Activated B cell treated with CpG ODN at 0.5 μM for 24 hours (primary cell): ENCODE measurements at regions not wholly inside any gene's neighbourhood (a gene's known extent, or its start where the extent isn't known, plus 50 kb on each side); places are given as distances from the start of the nearest gene placed in this dataset.

Experiments
- ATAC-seq: fragments of 200-7000 bp; cut with Tn5 transposase; one replicate; pipeline ENCODE4 v1.10.0; 2021; ENCODE audit warnings: low read depth, mild to moderate bottlenecking, moderate library complexity
- CTCF ChIA-PET: fragments of 350-600 bp; sonication (Branson Sonifier 250); formaldehyde crosslinking; loops from one replicate; lab custom pipeline; 2021; ENCODE audit warnings: antibody characterized with exemption; lab: Charles Lee
- POLR2A ChIA-PET: fragments of 350-600 bp; sonication (Branson Sonifier 250); formaldehyde crosslinking; loops from one replicate; lab custom pipeline; 2021; ENCODE audit warnings: antibody characterized with exemption; lab: Charles Lee
- DNase-seq: peaks from one replicate; pipeline ENCODE4 v3.0.0; 2022
- H3K27ac Mint-ChIP-seq: one replicate; pipeline ENCODE4 v1.8.0; 2020; ENCODE audit warnings: mixed read lengths
- H3K27me3 Mint-ChIP-seq: one replicate; pipeline ENCODE4 v1.8.0; 2021; ENCODE audit warnings: mixed read lengths
- H3K36me3 Mint-ChIP-seq: one replicate; pipeline ENCODE4 v1.8.0; 2021; ENCODE audit warnings: low read depth, mixed read lengths
- H3K4me1 Mint-ChIP-seq: one replicate; pipeline ENCODE4 v1.8.0; 2021; ENCODE audit warnings: mixed read lengths
- H3K4me3 Mint-ChIP-seq: one replicate; pipeline ENCODE4 v1.8.0; 2020; ENCODE audit warnings: mild to moderate bottlenecking, mixed read lengths
- H3K9me3 Mint-ChIP-seq: one replicate; pipeline ENCODE4 v1.8.0; 2020; ENCODE audit warnings: mixed read lengths
- CTCF ChIP-seq: fragments of 200-600 bp; IDR thresholded peaks from one replicate; pipeline ENCODE4 v1.8.0; 2022; ENCODE audit warnings: antibody characterized with exemption, mild to moderate bottlenecking
- intact Hi-C: fragments of 100-400 bp; cut with micrococcal nuclease; formaldehyde crosslinking; loops from one replicate; pipeline ENCODE4 v1.15.1; 2024

- ATAC-seq (no peak), DNase-seq (no peak)
- intact Hi-C loops = no loop called here
- Mint-ChIP-seq H3K4me1 (no peaks in the 10 kb centered on the region), H3K27me3 (peaks cover 13% of the 10 kb centered on the region), H3K4me3 (no peak overlapping the region), H3K36me3 (peaks cover 1% of the 10 kb centered on the region), H3K9me3 (peaks cover 9% of the 10 kb centered on the region), H3K27ac (no peak overlapping the region)
- TF ChIP-seq CTCF = no peak
- CTCF ChIA-PET = no interaction called here
- POLR2A ChIA-PET = no interaction called here
Measured at GRCh38 chr1:48121955-48122354, 100.6 kb upstream of the SLC5A9 start.

GRCh38 chr1:48120621-48121020 lies 101.9 kb upstream of the SLC5A9 start:
- no peak for DNase-seq
- Mint-ChIP-seq H3K4me1 (no peaks in the 10 kb centered on the region), H3K4me3 (no peak overlapping the region), H3K27ac (no peak overlapping the region), H3K9me3 (peaks cover 9% of the 10 kb centered on the region), H3K27me3 (peaks cover 13% of the 10 kb centered on the region), H3K36me3 (peaks cover 1% of the 10 kb centered on the region)
- ATAC-seq = no peak
- CTCF ChIA-PET = interaction anchor here (1.2 kb wide), 1 partner anchor 10 kb away, joined by 3 read pairs; no protein-coding TSS in a partner anchor
- TF ChIP-seq CTCF = no peak
- intact Hi-C loops = no loop called here
- POLR2A ChIA-PET = no interaction called here

- Mint-ChIP-seq H3K4me3 (no peak overlapping the region), H3K9me3 (peaks cover 9% of the 10 kb centered on the region), H3K27me3 (peaks cover 10% of the 10 kb centered on the region), H3K4me1 (no peaks in the 10 kb centered on the region), H3K27ac (no peak overlapping the region), H3K36me3 (peaks cover 1% of the 10 kb centered on the region)
- ChIA-PET CTCF (interaction anchor here (1.0 kb wide), 1 partner anchor 381 kb away, joined by 3 read pairs; no protein-coding TSS in a partner anchor), POLR2A (no interaction called here)
- TF ChIP-seq CTCF = no peak
- no peak for DNase-seq
- ATAC-seq = no peak
- intact Hi-C loops = no loop called here
Measured at GRCh38 chr1:48115835-48116234, 106.7 kb upstream of the SLC5A9 start.

GRCh38 chr1:48114596-48115382 lies 107.7 kb upstream of the SLC5A9 start:
- ChIA-PET POLR2A (no interaction called here), CTCF (no interaction called here)
- peaks cover 10% of the 10 kb centered on the region for H3K27me3 Mint-ChIP-seq
- H3K36me3 Mint-ChIP-seq = peaks cover 1% of the 10 kb centered on the region
- H3K4me3 Mint-ChIP-seq = no peak overlapping the region
- peaks cover 7% of the 10 kb centered on the region for H3K9me3 Mint-ChIP-seq
- H3K27ac Mint-ChIP-seq = no peak overlapping the region
- ATAC-seq (no peak), DNase-seq (no peak)
- no peak for TF ChIP-seq CTCF
- intact Hi-C loops = no loop called here
- H3K4me1 Mint-ChIP-seq = no peaks in the 10 kb centered on the region

- TF ChIP-seq CTCF = peak; percentile 25
- H3K4me1 Mint-ChIP-seq = no peaks in the 10 kb centered on the region
- ChIA-PET POLR2A (no interaction called here), CTCF (interaction anchor here (0.9 to 2.4 kb wide), 5 partner anchors 16 to 390 kb away, joined by 3 to 28 read pairs (median 4); no protein-coding TSS in a partner anchor)
- DNase-seq = no peak
- intact Hi-C loops = loop anchor here (5.0 kb wide), 1 partner anchor 588 kb away; no protein-coding TSS in a partner anchor
- ATAC-seq = no peak
- no peak overlapping the region for H3K27ac Mint-ChIP-seq
- H3K27me3 Mint-ChIP-seq = peaks cover 5% of the 10 kb centered on the region
- H3K9me3 Mint-ChIP-seq = no peaks in the 10 kb centered on the region
- H3K36me3 Mint-ChIP-seq = no peaks in the 10 kb centered on the region
- no peak overlapping the region for H3K4me3 Mint-ChIP-seq
Measured at GRCh38 chr1:48109390-48110013, 112.3 kb upstream of the TRABD2B start.
